Gastroesophageal sphincter (tissue), 4 donors: ENCODE measurements at regions not wholly inside any gene's neighbourhood (a gene's known extent, or its start where the extent isn't known, plus 50 kb on each side); places are given as distances from the start of the nearest gene placed in this dataset.

Experiments
- ATAC-seq: fragments of 150-250 bp; one replicate; pipeline ENCODE4 v1.9.1; 2016; ENCODE audit warnings: mild to moderate bottlenecking, moderate library complexity
- H3K27ac ChIP-seq, 4 donors: fragments of 200-600 bp; sonication (generic) in 3 of 4; 1 replicate in 3 of 4; 2 replicates in 1 of 4; pipeline ENCODE4 v1.5.1; 2016 to 2019
- H3K27me3 ChIP-seq: fragments of 200-600 bp; sonication (generic); one replicate; pipeline ENCODE4 v1.5.1; 2019
- H3K36me3 ChIP-seq, 2 donors: fragments of 200-600 bp; sonication (generic); one replicate each; pipeline ENCODE4 v1.5.1; 2019; ENCODE audit warnings: control low read depth in 1 of 2
- H3K4me1 ChIP-seq, 3 donors: fragments of 200-600 bp; sonication (generic); 1 replicate in 2 of 3; 2 replicates in 1 of 3; pipeline ENCODE4 v1.5.1; 2016 to 2019; ENCODE audit warnings: control low read depth in 2 of 3
- H3K4me3 ChIP-seq, 2 donors: fragments of 200-600 bp; sonication (generic); one replicate each; pipeline ENCODE4 v1.5.1; 2019; ENCODE audit warnings: mild to moderate bottlenecking in 1 of 2, moderate library complexity in 1 of 2
- H3K9me3 ChIP-seq, 3 donors: fragments of 200-600 bp; sonication (generic); one replicate each; pipeline ENCODE4 v1.5.1; 2017 to 2019; ENCODE audit warnings: control low read depth in 2 of 3
- EP300 ChIP-seq: sonication (generic); formaldehyde crosslinking; IDR thresholded peaks from one replicate; pipeline ENCODE4 v1.6.1; 2017; ENCODE audit warnings: antibody characterized with exemption, mild to moderate bottlenecking
- POLR2A ChIP-seq, 2 donors: fragments of 450-650 bp; IDR thresholded peaks; one replicate each; pipeline ENCODE4 v1.6.1; 2017; ENCODE audit warnings: antibody characterized with exemption in 2 of 2, mild to moderate bottlenecking in 2 of 2, moderate library complexity in 1 of 2
- POLR2AphosphoS5 ChIP-seq: sonication (generic); formaldehyde crosslinking; IDR thresholded peaks from one replicate; pipeline ENCODE4 v1.6.1; 2017; ENCODE audit warnings: antibody characterized with exemption
- WGBS, 2 donors: methylation state at CpG; one replicate each; pipeline ENCODE4 v1.1.5; 2018; ENCODE audit warnings: low coverage in 1 of 2; 5-methylcytosine and 5-hydroxymethylcytosine counted together
- TF ChIP-seq, protein P1 (sequence below), 4 experiments: fragments of 200-600 bp in 2 of 4; fragments of 450-650 bp in 2 of 4; sonication (generic) in 1 of 4; IDR thresholded peaks; one replicate each; pipeline ENCODE4 v1.5.1; 2017 to 2019; ENCODE audit warnings: antibody characterized with exemption in 4 of 4, mild to moderate bottlenecking in 2 of 4, moderate library complexity in 2 of 4

DNA sequence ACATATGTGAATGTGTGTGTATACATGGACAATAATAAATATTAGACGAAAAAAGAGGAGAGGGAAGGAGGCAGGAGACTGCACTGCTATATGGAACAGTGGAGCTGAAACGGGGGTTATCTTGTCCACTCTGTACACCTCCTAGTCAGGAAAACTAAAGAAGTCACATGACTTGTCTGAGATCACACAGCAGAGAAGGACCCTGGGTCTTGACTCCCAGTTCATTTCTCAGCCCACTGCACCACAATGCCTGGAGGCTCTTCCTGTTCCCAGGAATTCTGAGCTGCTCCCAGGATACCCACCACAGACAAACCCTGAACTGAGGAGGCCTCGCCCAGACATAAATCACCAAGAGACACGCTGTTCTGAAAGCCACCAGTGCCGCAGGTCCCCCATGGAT is 349.6 kb downstream of the CTTN start:
- TF ChIP-seq POLR2AphosphoS5 (no peak), EP300 (no peak), POLR2A (IDR thresholded peaks at IDR 0.05) (no peak)
- TF ChIP-seq, protein P1, sequence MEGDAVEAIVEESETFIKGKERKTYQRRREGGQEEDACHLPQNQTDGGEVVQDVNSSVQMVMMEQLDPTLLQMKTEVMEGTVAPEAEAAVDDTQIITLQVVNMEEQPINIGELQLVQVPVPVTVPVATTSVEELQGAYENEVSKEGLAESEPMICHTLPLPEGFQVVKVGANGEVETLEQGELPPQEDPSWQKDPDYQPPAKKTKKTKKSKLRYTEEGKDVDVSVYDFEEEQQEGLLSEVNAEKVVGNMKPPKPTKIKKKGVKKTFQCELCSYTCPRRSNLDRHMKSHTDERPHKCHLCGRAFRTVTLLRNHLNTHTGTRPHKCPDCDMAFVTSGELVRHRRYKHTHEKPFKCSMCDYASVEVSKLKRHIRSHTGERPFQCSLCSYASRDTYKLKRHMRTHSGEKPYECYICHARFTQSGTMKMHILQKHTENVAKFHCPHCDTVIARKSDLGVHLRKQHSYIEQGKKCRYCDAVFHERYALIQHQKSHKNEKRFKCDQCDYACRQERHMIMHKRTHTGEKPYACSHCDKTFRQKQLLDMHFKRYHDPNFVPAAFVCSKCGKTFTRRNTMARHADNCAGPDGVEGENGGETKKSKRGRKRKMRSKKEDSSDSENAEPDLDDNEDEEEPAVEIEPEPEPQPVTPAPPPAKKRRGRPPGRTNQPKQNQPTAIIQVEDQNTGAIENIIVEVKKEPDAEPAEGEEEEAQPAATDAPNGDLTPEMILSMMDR (IDR thresholded peaks at IDR 0.05): no peak
- Histone ChIP-seq H3K36me3 (no peaks in the 10 kb centered on the region), H3K27ac (no peak overlapping the region), H3K4me3 (no peak overlapping the region), H3K9me3 (peaks cover 0 to 25% (median 3%) of the 10 kb centered on the region in 3 donors), H3K27me3 (peaks cover 42% of the 10 kb centered on the region), H3K4me1 (no peaks in the 10 kb centered on the region)
- no peak for ATAC-seq
- WGBS, 2 donors: 64 to 67% methylated on average over 1 to 2 of the region's 5 CpGs

DNA sequence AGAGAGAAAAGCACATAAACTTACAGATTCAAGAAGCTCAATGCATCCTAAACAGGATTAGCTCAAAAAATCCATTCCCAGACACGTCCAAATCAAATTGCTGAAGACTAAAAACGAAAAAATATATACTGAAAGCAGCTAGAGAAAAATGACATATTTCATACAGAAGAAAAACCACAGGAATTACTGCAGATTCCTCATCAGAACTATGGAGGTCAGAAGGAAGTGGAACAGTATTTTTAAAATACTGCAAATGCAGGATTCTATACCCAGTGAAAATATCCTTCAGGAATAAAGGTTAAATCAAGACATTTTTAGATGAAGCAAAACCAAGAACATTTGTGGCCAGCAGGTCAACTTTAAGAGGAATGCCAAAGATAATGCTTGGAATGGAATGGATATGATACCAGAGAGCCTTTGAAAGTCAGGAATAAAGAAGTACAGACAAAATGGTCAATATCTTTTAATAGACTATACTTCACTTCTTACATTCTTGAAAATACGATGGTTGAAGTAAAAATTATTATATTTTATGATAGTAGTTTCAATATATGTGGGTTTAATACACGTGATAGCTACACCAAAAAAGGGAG is 352.9 kb downstream of the CTTN start:
- Histone ChIP-seq H3K27ac (no peak overlapping the region), H3K4me3 (no peak overlapping the region), H3K4me1 (peaks cover 0 to 10% (median 0%) of the 10 kb centered on the region in 3 donors), H3K9me3 (peaks cover 0 to 25% (median 3%) of the 10 kb centered on the region in 3 donors), H3K36me3 (no peaks in the 10 kb centered on the region), H3K27me3 (peaks cover 16% of the 10 kb centered on the region)
- TF ChIP-seq POLR2A (IDR thresholded peaks at IDR 0.05) (no peak), EP300 (no peak), POLR2AphosphoS5 (no peak)
- TF ChIP-seq, protein P1 (IDR thresholded peaks at IDR 0.05): no peak
- ATAC-seq: no peak
- 70 to 95% methylated on average over 2 to 4 of the region's 4 CpGs for WGBS, 2 donors

DNA sequence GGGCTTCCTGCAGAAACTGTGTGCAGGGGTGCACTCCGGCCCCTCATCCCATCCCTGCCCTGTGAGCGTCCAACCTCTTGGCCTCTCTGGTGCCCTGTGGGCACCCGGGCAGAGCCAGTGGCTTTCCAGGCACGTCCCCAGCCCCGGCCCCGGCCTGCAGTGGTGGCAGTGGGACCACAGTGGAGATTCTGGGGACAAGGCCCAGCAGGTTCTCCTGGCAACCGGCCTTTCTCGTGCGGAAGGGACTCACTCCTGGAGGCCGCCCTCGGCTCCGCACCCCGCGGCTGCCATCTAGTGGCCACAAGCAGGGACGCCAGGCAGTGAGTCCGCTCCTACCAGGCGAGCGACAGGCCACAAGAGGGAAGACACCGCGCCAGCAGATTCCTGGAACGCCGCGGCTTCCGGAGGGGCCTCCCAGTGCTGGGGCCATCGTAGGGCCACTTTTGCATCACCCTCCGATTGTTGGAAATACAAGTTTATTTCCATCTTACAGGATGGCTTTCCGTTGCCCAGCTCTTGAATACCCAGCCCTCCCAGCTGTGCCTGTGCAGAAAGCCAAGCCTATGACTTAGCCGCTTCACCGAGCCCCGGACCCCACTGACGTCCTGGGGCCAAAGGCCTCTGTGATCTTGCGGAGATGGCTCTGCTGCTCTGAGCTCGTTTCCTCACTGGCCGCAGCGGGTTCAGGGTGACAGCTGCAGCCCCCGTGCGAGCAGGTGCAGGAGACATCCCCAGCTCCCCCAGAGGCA is 357.3 kb downstream of the CTTN start:
- TF ChIP-seq POLR2A (IDR thresholded peaks at IDR 0.05) (no peak), POLR2AphosphoS5 (no peak), EP300 (no peak)
- TF ChIP-seq, protein P1 (IDR thresholded peaks at IDR 0.05): peak in 2 of 4 experiments; percentile 91 to 96
- 40% methylated on average over 1 of the region's 37 CpGs; no CpG with 5 or more reads in 1 of the 2 donors for WGBS, 2 donors
- no peaks in the 10 kb centered on the region for H3K36me3 ChIP-seq
- H3K4me1 ChIP-seq: peaks cover 0 to 10% (median 0%) of the 10 kb centered on the region in 3 donors
- ATAC-seq: peak; percentile 86
- H3K4me3 ChIP-seq: no peak overlapping the region
- H3K27ac ChIP-seq: no peak overlapping the region
- peaks cover 5% of the 10 kb centered on the region for H3K27me3 ChIP-seq
- H3K9me3 ChIP-seq: peaks cover 0 to 6% (median 0%) of the 10 kb centered on the region in 3 donors

DNA sequence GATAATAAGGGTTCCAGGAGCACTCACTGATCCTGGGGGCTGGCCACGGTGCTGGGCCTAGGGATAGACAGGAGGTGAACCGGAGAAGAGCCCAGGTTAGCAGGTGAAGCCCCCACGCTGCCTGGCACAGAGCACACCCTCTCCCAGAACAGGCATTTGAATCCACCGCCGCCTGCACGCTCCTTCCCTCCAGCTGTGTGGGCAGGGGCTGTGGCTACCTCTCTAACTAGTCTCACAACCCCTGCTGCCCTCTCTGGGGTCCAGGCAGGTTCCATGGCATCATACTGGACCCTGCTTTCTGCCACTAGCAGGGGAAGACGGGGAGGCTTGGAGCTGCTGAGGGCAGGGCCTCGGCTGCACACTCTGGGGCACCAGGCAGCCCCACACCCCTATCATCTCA is 358.0 kb downstream of the CTTN start:
- no peak overlapping the region for H3K27ac ChIP-seq
- TF ChIP-seq POLR2A (IDR thresholded peaks at IDR 0.05) (no peak), EP300 (no peak), POLR2AphosphoS5 (no peak)
- TF ChIP-seq, protein P1 (IDR thresholded peaks at IDR 0.05): no peak
- H3K27me3 ChIP-seq: peaks cover 5% of the 10 kb centered on the region
- no peak for ATAC-seq
- H3K4me3 ChIP-seq: no peak overlapping the region
- WGBS, 2 donors: 90 to 93% methylated on average over 2 to 3 of the region's 8 CpGs
- H3K4me1 ChIP-seq: peaks cover 0 to 10% (median 0%) of the 10 kb centered on the region in 3 donors
- H3K9me3 ChIP-seq: no peaks in the 10 kb centered on the region
- peaks cover 0 to 2% of the 10 kb centered on the region in 2 donors for H3K36me3 ChIP-seq
